ENCODE measurements at regions not wholly inside any gene's neighbourhood (a gene's known extent, or its start where the extent isn't known, plus 50 kb on each side); places are given as distances from the start of the nearest gene placed in this dataset.

GRCh38 chr4:35080799-35081198 is 1163.5 kb downstream of the ARAP2 start:
- no peak for DNase-seq

- no peak for DNase-seq
Observed at GRCh38 chr4:35087218-35087617, 1157.1 kb downstream of the ARAP2 start.

GRCh38 chr4:35100932-35101331 is 1143.4 kb downstream of the ARAP2 start:
- DNase-seq, result no peak

- no peak for DNase-seq
Observed at GRCh38 chr4:35102066-35102465, 1142.2 kb downstream of the ARAP2 start.

- no peak for DNase-seq
Observed at GRCh38 chr4:35105486-35105885, 1138.8 kb downstream of the ARAP2 start.

- DNase-seq, result no peak
Observed at GRCh38 chr4:35106091-35106734, 1138.1 kb downstream of the ARAP2 start.

GRCh38 chr4:35124106-35124505 is 1120.2 kb downstream of the ARAP2 start:
- no peak for DNase-seq

GRCh38 chr4:35125995-35126712 is 1118.2 kb downstream of the ARAP2 start:
- no peak for DNase-seq

GRCh38 chr4:35138449-35138848 is 1105.9 kb downstream of the ARAP2 start:
- DNase-seq, result no peak

GRCh38 chr4:35147761-35148160 is 1096.6 kb downstream of the ARAP2 start:
- no peak for DNase-seq

GRCh38 chr4:35151816-35152572 is 1092.3 kb downstream of the ARAP2 start:
- no peak for DNase-seq

GRCh38 chr4:35163168-35163567 is 1081.1 kb downstream of the ARAP2 start:
- DNase-seq, result no peak

GRCh38 chr4:35164063-35164462 is 1080.3 kb downstream of the ARAP2 start:
- no peak for DNase-seq

- DNase-seq, result no peak
Observed at GRCh38 chr4:35166466-35166865, 1077.8 kb downstream of the ARAP2 start.

- DNase-seq, result no peak
Observed at GRCh38 chr4:35167385-35167784, 1076.9 kb downstream of the ARAP2 start.

GRCh38 chr4:35175487-35175886 is 1068.8 kb downstream of the ARAP2 start:
- no peak for DNase-seq

- no peak for DNase-seq
Observed at GRCh38 chr4:35175894-35176293, 1068.4 kb downstream of the ARAP2 start.

GRCh38 chr4:35182451-35182850 is 1061.9 kb downstream of the ARAP2 start:
- DNase-seq, result no peak

- DNase-seq, result no peak
Observed at GRCh38 chr4:35189988-35190613, 1054.2 kb downstream of the ARAP2 start.

- no peak for DNase-seq
Observed at GRCh38 chr4:35201403-35201802, 1042.9 kb downstream of the ARAP2 start.

GRCh38 chr4:35216636-35217035 is 1027.7 kb downstream of the ARAP2 start:
- no peak for DNase-seq

- no peak for DNase-seq
Observed at GRCh38 chr4:35217331-35217730, 1027.0 kb downstream of the ARAP2 start.

- DNase-seq, result no peak
Observed at GRCh38 chr4:35228313-35228712, 1016.0 kb downstream of the ARAP2 start.

Measured in right forelimb (tissue), 1 donor.